Spleen (tissue), 7 donors: ENCODE measurements at regions not wholly inside any gene's neighbourhood (a gene's known extent, or its start where the extent isn't known, plus 50 kb on each side); places are given as distances from the start of the nearest gene placed in this dataset.

Experiments
- CTCF ChIP-seq, 11 experiments: fragments of 200-600 bp in 7 of 11; fragments of 450-650 bp in 4 of 11; sonication (generic) in 4 of 11; IDR thresholded peaks in 8 of 11; conservative IDR thresholded peaks in 3 of 11; 1 replicate in 7 of 11; 2 replicates in 4 of 11; pipeline versions ENCODE4 v1.4.0 to v1.8.0; 2016 to 2021; ENCODE audit warnings: antibody characterized with exemption in 11 of 11, inconsistent platforms in 4 of 11, mild to moderate bottlenecking in 1 of 11
- POLR2A ChIP-seq, 3 donors: fragments of 450-650 bp; IDR thresholded peaks; one replicate each; pipeline ENCODE4 v1.5.1; 2017; ENCODE audit warnings: antibody characterized with exemption in 3 of 3, mild to moderate bottlenecking in 1 of 3
- donor health status: DM: no; HTN: no; CAD: no; lungs with moderate emphysema.
- donor health status: DM: no; HTN: no; CAD: no.
- donor health status: DM: no; HTN: no; CAD: no.

- no peak for TF ChIP-seq POLR2A (IDR thresholded peaks at IDR 0.05)
- TF ChIP-seq CTCF (IDR thresholded peaks at IDR 0.05 in 8 of 11, conservative IDR thresholded peaks at IDR 0.05 in 3 of 11): no peak
Observed at GRCh38 chr2:65649811-65650589, 217.6 kb upstream of the SPRED2 start.
